PC-9 (cell line): ENCODE measurements at regions not wholly inside any gene's neighbourhood (a gene's known extent, or its start where the extent isn't known, plus 50 kb on each side); places are given as distances from the start of the nearest gene placed in this dataset.

Experiments used
- BruUV-seq: library from RNA; stranded (reverse); fragments of 400-500 nt; replicated peaks from 2 replicates; lab custom pipeline; 2021; lab: Mats Ljungman, UMichigan
- CTCF ChIA-PET: fragments of 300-600 bp; sonication (Branson Sonifier 250); formaldehyde crosslinking; loops from one replicate; lab custom pipeline; 2022; ENCODE audit warnings: antibody characterized with exemption; lab: Charles Lee
- POLR2A ChIA-PET: fragments of 300-600 bp; sonication (Branson Sonifier 250); formaldehyde crosslinking; loops from one replicate; lab custom pipeline; 2022; ENCODE audit warnings: antibody characterized with exemption; ENCODE audit not compliant: unreplicated experiment; lab: Charles Lee
- DNase-seq, 2 experiments: peaks; one replicate each; pipeline versions ENCODE4 v3.0.0 to v3.0.0-alpha.2; 2015 to 2022; ENCODE audit warnings: mixed read lengths in 1 of 2
- H2AFZ ChIP-seq: fragments of 200-600 bp; sonication (generic); 2 replicates; pipeline ENCODE4 v1.8.1; 2017; ENCODE audit warnings: antibody characterized with exemption
- H3F3A ChIP-seq: fragments of 200-600 bp; sonication (generic); 2 replicates; pipeline ENCODE4 v1.8.1; 2017; ENCODE audit warnings: antibody characterized with exemption, mild to moderate bottlenecking, low read depth; ENCODE audit not compliant: insufficient read depth
- H3K27ac ChIP-seq: fragments of 200-600 bp; sonication (generic); 2 replicates; pipeline ENCODE4 v1.6.1; 2016; ENCODE audit warnings: mixed run types
- H3K27me3 ChIP-seq: fragments of 200-600 bp; sonication (generic); 2 replicates; pipeline ENCODE4 v1.6.1; 2016; ENCODE audit warnings: low read depth, mixed run types; ENCODE audit not compliant: insufficient read depth
- H3K36me3 ChIP-seq: fragments of 200-600 bp; sonication (generic); 2 replicates; pipeline ENCODE4 v1.6.1; 2016; ENCODE audit warnings: low read depth, mixed run types
- H3K4me1 ChIP-seq: fragments of 200-600 bp; sonication (generic); replicated peaks from 2 replicates; pipeline ENCODE4 v1.6.1; 2016; ENCODE audit warnings: mixed run types; ENCODE audit not compliant: insufficient read depth
- H3K4me2 ChIP-seq: fragments of 200-600 bp; sonication (generic); 2 replicates; pipeline ENCODE4 v1.6.1; 2017; ENCODE audit warnings: mixed run types
- H3K4me3 ChIP-seq: fragments of 200-600 bp; sonication (generic); 2 replicates; pipeline ENCODE4 v1.6.1; 2016; ENCODE audit warnings: mixed run types
- H3K79me2 ChIP-seq: fragments of 200-600 bp; sonication (generic); 2 replicates; pipeline ENCODE4 v1.6.1; 2017; ENCODE audit warnings: low read depth, mixed run types
- H3K9me2 ChIP-seq: fragments of 200-600 bp; sonication (generic); 2 replicates; pipeline ENCODE4 v1.8.1; 2017; ENCODE audit warnings: mild to moderate bottlenecking; ENCODE audit not compliant: insufficient read depth
- H3K9me3 ChIP-seq: fragments of 200-600 bp; sonication (generic); 2 replicates; pipeline ENCODE4 v1.8.1; 2016; ENCODE audit warnings: low read depth; ENCODE audit not compliant: insufficient read depth
- H4K20me1 ChIP-seq: fragments of 200-600 bp; sonication (generic); 2 replicates; pipeline ENCODE4 v1.8.1; 2017; ENCODE audit not compliant: insufficient read depth
- EZH2 ChIP-seq: fragments of 200-600 bp; sonication (generic); IDR thresholded peaks from 2 replicates; pipeline ENCODE4 v1.8.0; 2017; ENCODE audit warnings: antibody characterized with exemption, low read depth
- intact Hi-C: fragments of 100-400 bp; cut with micrococcal nuclease; formaldehyde crosslinking; loops from one replicate; pipeline ENCODE4 v1.10.0; 2022; ENCODE audit not compliant: unreplicated experiment
- TF ChIP-seq, protein P1 (sequence below): fragments of 200-600 bp; sonication (generic); conservative IDR thresholded peaks from 2 replicates; pipeline ENCODE4 v1.6.1; 2017; ENCODE audit warnings: mixed run types, antibody characterized with exemption, mild to moderate bottlenecking, moderate library complexity

GRCh38 chr2:45117383-45117782, 108.1 kb upstream of the SIX2 start:
- no peak overlapping the region for H3K27ac ChIP-seq

DNA sequence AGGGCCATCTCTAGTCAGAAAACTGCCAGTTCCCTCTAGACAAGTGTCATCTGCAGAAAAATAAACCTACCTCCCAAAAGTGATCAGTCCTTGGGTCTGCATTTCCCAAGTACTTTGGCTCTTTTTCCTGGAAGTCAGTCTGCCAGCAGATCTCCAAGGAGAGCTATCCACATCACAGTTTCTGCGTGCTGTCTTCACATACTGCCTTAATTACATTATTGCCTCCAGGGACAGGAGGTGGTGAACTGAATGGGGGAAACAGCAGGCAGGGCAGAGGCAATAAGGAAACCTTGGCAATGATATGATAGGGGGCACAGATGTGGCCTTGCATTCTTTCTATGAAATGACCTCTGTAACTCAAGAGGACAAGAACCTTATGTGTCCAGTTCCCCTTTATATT, 105.9 kb upstream of the SIX2 start:
- Histone ChIP-seq H3K4me3 (no peak overlapping the region), H3K9me3 (0 out of 2 replicates have a peak, but pooled peaks cover 4% of the 10 kb centered on the region), H3K4me2 (no peak overlapping the region), H2AFZ (no peak overlapping the region), H3F3A (peaks cover 14% of the 10 kb centered on the region), H3K79me2 (no peaks in the 10 kb centered on the region), H3K27ac (no peak overlapping the region), H3K27me3 (no peaks in the 10 kb centered on the region), H4K20me1 (no peaks in the 10 kb centered on the region), H3K4me1 (peaks cover 25% of the 10 kb centered on the region), H3K9me2 (no peaks in the 10 kb centered on the region), H3K36me3 (no peaks in the 10 kb centered on the region)
- ChIA-PET POLR2A (no interaction called here), CTCF (no interaction called here)
- TF ChIP-seq EZH2 = no peak
- TF ChIP-seq, protein P1, sequence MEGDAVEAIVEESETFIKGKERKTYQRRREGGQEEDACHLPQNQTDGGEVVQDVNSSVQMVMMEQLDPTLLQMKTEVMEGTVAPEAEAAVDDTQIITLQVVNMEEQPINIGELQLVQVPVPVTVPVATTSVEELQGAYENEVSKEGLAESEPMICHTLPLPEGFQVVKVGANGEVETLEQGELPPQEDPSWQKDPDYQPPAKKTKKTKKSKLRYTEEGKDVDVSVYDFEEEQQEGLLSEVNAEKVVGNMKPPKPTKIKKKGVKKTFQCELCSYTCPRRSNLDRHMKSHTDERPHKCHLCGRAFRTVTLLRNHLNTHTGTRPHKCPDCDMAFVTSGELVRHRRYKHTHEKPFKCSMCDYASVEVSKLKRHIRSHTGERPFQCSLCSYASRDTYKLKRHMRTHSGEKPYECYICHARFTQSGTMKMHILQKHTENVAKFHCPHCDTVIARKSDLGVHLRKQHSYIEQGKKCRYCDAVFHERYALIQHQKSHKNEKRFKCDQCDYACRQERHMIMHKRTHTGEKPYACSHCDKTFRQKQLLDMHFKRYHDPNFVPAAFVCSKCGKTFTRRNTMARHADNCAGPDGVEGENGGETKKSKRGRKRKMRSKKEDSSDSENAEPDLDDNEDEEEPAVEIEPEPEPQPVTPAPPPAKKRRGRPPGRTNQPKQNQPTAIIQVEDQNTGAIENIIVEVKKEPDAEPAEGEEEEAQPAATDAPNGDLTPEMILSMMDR = no peak
- DNase-seq = no peak
- intact Hi-C loops = no loop called here
- BruUV-seq = no TSS peak

More at GRCh38 chr2:45117383-45117782, 108.1 kb upstream of the SIX2 start:
- peaks cover 34% of the 10 kb centered on the region for H3F3A ChIP-seq
- H3K9me3 ChIP-seq = 0 out of 2 replicates have a peak, but pooled peaks cover 4% of the 10 kb centered on the region
- TF ChIP-seq EZH2 = no peak
- TF ChIP-seq, protein P1 = no peak
- H3K4me1 ChIP-seq = peaks cover 46% of the 10 kb centered on the region
- no peaks in the 10 kb centered on the region for H3K9me2 ChIP-seq
- ChIA-PET POLR2A (no interaction called here), CTCF (no interaction called here)
- intact Hi-C loops = no loop called here
- H2AFZ ChIP-seq = no peak overlapping the region
- no peaks in the 10 kb centered on the region for H3K36me3 ChIP-seq
- H3K79me2 ChIP-seq = no peaks in the 10 kb centered on the region
- no peaks in the 10 kb centered on the region for H3K27me3 ChIP-seq
- H3K4me2 ChIP-seq = no peak overlapping the region
- H4K20me1 ChIP-seq = no peaks in the 10 kb centered on the region
- H3K4me3 ChIP-seq = no peak overlapping the region
- DNase-seq = no peak
- BruUV-seq = no TSS peak

- DNase-seq = no peak
- POLR2A ChIA-PET = no interaction called here
- Histone ChIP-seq H3K9me2 (no peaks in the 10 kb centered on the region), H3K4me3 (no peak overlapping the region), H3K4me1 (peaks cover 17% of the 10 kb centered on the region), H3K27ac (no peak overlapping the region), H2AFZ (no peak overlapping the region), H3K79me2 (no peaks in the 10 kb centered on the region), H3K36me3 (no peaks in the 10 kb centered on the region), H4K20me1 (no peaks in the 10 kb centered on the region), H3K4me2 (no peak overlapping the region), H3K27me3 (no peaks in the 10 kb centered on the region), H3K9me3 (0 out of 2 replicates have a peak, but pooled peaks cover 4% of the 10 kb centered on the region), H3F3A (peaks cover 7% of the 10 kb centered on the region)
- TF ChIP-seq, protein P1 = no peak
- intact Hi-C loops = no loop called here
- CTCF ChIA-PET = no interaction called here
- BruUV-seq = no TSS peak
Observed at GRCh38 chr2:45114221-45114955, 105.1 kb upstream of the SIX2 start.
